ENCODE measurements at regions not wholly inside any gene's neighbourhood (a gene's known extent, or its start where the extent isn't known, plus 50 kb on each side); places are given as distances from the start of the nearest gene placed in this dataset.

DNA sequence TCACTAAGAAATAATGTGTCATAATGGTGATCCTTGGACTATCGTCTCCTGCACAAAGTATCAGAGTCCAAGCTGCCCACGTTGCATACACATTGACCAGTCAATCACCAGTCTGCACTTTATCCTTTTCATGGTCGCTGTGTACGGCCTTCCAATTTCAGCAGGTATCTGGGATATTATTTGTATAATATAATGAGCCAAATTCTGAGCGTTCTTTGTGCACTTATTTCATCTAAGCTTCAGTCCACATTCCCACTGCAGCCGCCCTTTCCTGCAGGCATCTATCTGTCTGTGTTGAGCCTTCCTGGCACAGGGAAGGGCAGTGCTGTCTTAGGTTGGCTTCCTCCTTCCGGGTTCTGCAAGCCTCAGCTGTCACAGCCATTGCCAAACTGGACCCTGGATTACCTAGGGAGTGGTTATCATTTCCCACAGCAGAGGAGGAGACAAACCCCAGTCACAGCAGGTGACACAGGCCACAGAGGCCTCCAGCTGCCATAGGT is 174.3 kb downstream of the TTLL2 start:
- WGBS (ENCODE audit: insufficient coverage) = 100% methylated on average over 1 of the region's 7 CpGs
- Histone ChIP-seq H3K4me3 (replicated peaks in 1 of 3; ENCODE audit: low read depth in 2 of 3, low read length in 3 of 3) (no peak overlapping the region), H3K9me3 (replicated peaks in 1 of 2; ENCODE audit: control insufficient read depth in 1 of 2, insufficient read depth in 1 of 2, low read length in 2 of 2) (no peaks in the 10 kb centered on the region), H3K36me3 (replicated peaks in 1 of 2; ENCODE audit: control insufficient read depth in 1 of 2, insufficient read depth in 2 of 2, low read length in 2 of 2) (no peaks in the 10 kb centered on the region), H2AFZ (ENCODE audit: insufficient read depth, low read depth, low read length, poor library complexity, severe bottlenecking) (no peak overlapping the region), H4K20me1 (ENCODE audit: insufficient read depth, low read length) (no peaks in the 10 kb centered on the region), H3K9ac (ENCODE audit: insufficient read depth, low read length, poor library complexity, severe bottlenecking) (no peak overlapping the region), H3K27me3 (ENCODE audit: control insufficient read depth in 2 of 2, insufficient read depth in 2 of 2, low read length in 2 of 2) (no peaks in the 10 kb centered on the region), H3K79me2 (ENCODE audit: insufficient read depth, low read length) (no peaks in the 10 kb centered on the region), H3K4me2 (replicated peaks; ENCODE audit: extremely low read depth, low read length, poor library complexity, severe bottlenecking) (no peak overlapping the region), H3K4me1 (ENCODE audit: control insufficient read depth in 1 of 2, insufficient read depth in 2 of 2, low read length in 2 of 2) (no peaks in the 10 kb centered on the region), H3K27ac (ENCODE audit: low read depth in 1 of 2, low read length in 2 of 2) (no peak overlapping the region)
- intact Hi-C loops (cut with micrococcal nuclease) = no loop called here
- Mint-ChIP-seq H3K27me3 (ENCODE audit: low read depth in 3 of 3) (peaks cover 1 to 6% (median 3%) of the 10 kb centered on the region in 3 donors), H3K9me3 (peaks cover 2 to 27% (median 8%) of the 10 kb centered on the region in 7 donors), H3K4me1 (no peaks in the 10 kb centered on the region), H3K36me3 (no peaks in the 10 kb centered on the region), H3K4me3 (no peak overlapping the region), H3K27ac (no peak overlapping the region)
- TF ChIP-seq CTCF (IDR thresholded peaks at IDR 0.05) = no peak
- DNase-seq = no peak

GRCh38 chr6:167500961-167501360 is 176.1 kb downstream of the TTLL2 start:
- Histone ChIP-seq H3K4me3 (replicated peaks in 1 of 3; ENCODE audit: low read depth in 2 of 3, low read length in 3 of 3) (no peak overlapping the region), H2AFZ (ENCODE audit: insufficient read depth, low read depth, low read length, poor library complexity, severe bottlenecking) (no peak overlapping the region), H3K27me3 (ENCODE audit: control insufficient read depth in 2 of 2, insufficient read depth in 2 of 2, low read length in 2 of 2) (no peaks in the 10 kb centered on the region), H3K4me1 (ENCODE audit: control insufficient read depth in 1 of 2, insufficient read depth in 2 of 2, low read length in 2 of 2) (no peaks in the 10 kb centered on the region), H3K9me3 (replicated peaks in 1 of 2; ENCODE audit: control insufficient read depth in 1 of 2, insufficient read depth in 1 of 2, low read length in 2 of 2) (no peaks in the 10 kb centered on the region), H3K36me3 (replicated peaks in 1 of 2; ENCODE audit: control insufficient read depth in 1 of 2, insufficient read depth in 2 of 2, low read length in 2 of 2) (no peaks in the 10 kb centered on the region), H3K9ac (ENCODE audit: insufficient read depth, low read length, poor library complexity, severe bottlenecking) (no peak overlapping the region), H4K20me1 (ENCODE audit: insufficient read depth, low read length) (no peaks in the 10 kb centered on the region), H3K27ac (ENCODE audit: low read depth in 1 of 2, low read length in 2 of 2) (no peak overlapping the region), H3K79me2 (ENCODE audit: insufficient read depth, low read length) (no peaks in the 10 kb centered on the region), H3K4me2 (replicated peaks; ENCODE audit: extremely low read depth, low read length, poor library complexity, severe bottlenecking) (no peak overlapping the region)
- DNase-seq = no peak
- H3K9me3 Mint-ChIP-seq = peaks cover 2 to 22% (median 7%) of the 10 kb centered on the region in 7 donors
- no peak overlapping the region for H3K27ac Mint-ChIP-seq
- intact Hi-C loops (cut with micrococcal nuclease) = no loop called here
- 91% methylated on average over 8 of the region's 8 CpGs for WGBS (ENCODE audit: insufficient coverage)
- TF ChIP-seq CTCF (IDR thresholded peaks at IDR 0.05) = no peak
- H3K4me3 Mint-ChIP-seq = no peak overlapping the region
- H3K27me3 Mint-ChIP-seq (ENCODE audit: low read depth in 3 of 3) = peaks cover 1 to 5% (median 4%) of the 10 kb centered on the region in 3 donors
- H3K4me1 Mint-ChIP-seq = no peaks in the 10 kb centered on the region
- H3K36me3 Mint-ChIP-seq = no peaks in the 10 kb centered on the region

All from CD14-positive monocyte (primary cell).